Esophagus squamous epithelium (tissue), 5 donors: ENCODE measurements at regions not wholly inside any gene's neighbourhood (a gene's known extent, or its start where the extent isn't known, plus 50 kb on each side); places are given as distances from the start of the nearest gene placed in this dataset.

Experiments
- DNase-seq: peaks from one replicate; lab custom pipeline; 2025; lab: John Stamatoyannopoulos, UW
- H3K27ac ChIP-seq, 4 donors: fragments of 200-600 bp; sonication (generic); one replicate each; pipeline ENCODE4 v1.5.1; 2016 to 2019; ENCODE audit warnings: mild to moderate bottlenecking in 1 of 4
- H3K27me3 ChIP-seq, 4 donors: fragments of 200-600 bp; sonication (generic); 1 replicate in 3 of 4; 2 replicates in 1 of 4; pipeline versions ENCODE4 v1.5.1 to v1.6.0; 2017 to 2021; ENCODE audit warnings: antibody characterized with exemption in 1 of 4
- H3K36me3 ChIP-seq, 3 donors: fragments of 200-600 bp; sonication (generic); one replicate each; pipeline ENCODE4 v1.5.1; 2016 to 2019
- H3K4me1 ChIP-seq, 3 donors: fragments of 200-600 bp; sonication (generic); one replicate each; pipeline ENCODE4 v1.5.1; 2017 to 2019
- H3K4me3 ChIP-seq, 4 donors: fragments of 200-600 bp; sonication (generic); 1 replicate in 3 of 4; 2 replicates in 1 of 4; pipeline ENCODE4 v1.5.1; 2016 to 2019; ENCODE audit warnings: mild to moderate bottlenecking in 2 of 4, moderate library complexity in 1 of 4
- H3K9me3 ChIP-seq, 3 donors: fragments of 200-600 bp; sonication (generic); one replicate each; pipeline ENCODE4 v1.5.1; 2016 to 2019
- POLR2A ChIP-seq, 4 donors: fragments of 450-650 bp; IDR thresholded peaks; one replicate each; pipeline ENCODE4 v1.6.1; 2017; ENCODE audit warnings: antibody characterized with exemption in 4 of 4, mild to moderate bottlenecking in 4 of 4, moderate library complexity in 3 of 4
- WGBS, 2 donors: methylation state at CpG; one replicate each; pipeline ENCODE4 v1.1.5; 2018; 5-methylcytosine and 5-hydroxymethylcytosine counted together
- intact Hi-C: fragments of 100-400 bp; cut with DNase I; formaldehyde crosslinking; loops from one replicate; pipeline ENCODE4 v1.15.0; 2022
- TF ChIP-seq, protein P1 (sequence below), 6 experiments: fragments of 450-650 bp in 4 of 6; fragments of 200-600 bp in 2 of 6; sonication (generic) in 2 of 6; IDR thresholded peaks; one replicate each; pipeline ENCODE4 v1.5.1; 2016 to 2019; ENCODE audit warnings: antibody characterized with exemption in 6 of 6, mild to moderate bottlenecking in 4 of 6, moderate library complexity in 4 of 6
- donor health status: DM: yes; HTN: yes; CAD: no.

GRCh38 chr16:66044089-66044488, 322.4 kb upstream of the CDH5 start:
- Histone ChIP-seq H3K27me3 (no peaks in the 10 kb centered on the region), H3K4me1 (no peaks in the 10 kb centered on the region), H3K27ac (no peak overlapping the region), H3K4me3 (no peak overlapping the region), H3K9me3 (no peaks in the 10 kb centered on the region), H3K36me3 (no peaks in the 10 kb centered on the region)
- DNase-seq: no peak
- intact Hi-C loops: no loop called here
- WGBS, 2 donors: 58 to 78% methylated on average over 3 of the region's 3 CpGs
- no peak for TF ChIP-seq POLR2A (IDR thresholded peaks at IDR 0.05)
- TF ChIP-seq, protein P1, sequence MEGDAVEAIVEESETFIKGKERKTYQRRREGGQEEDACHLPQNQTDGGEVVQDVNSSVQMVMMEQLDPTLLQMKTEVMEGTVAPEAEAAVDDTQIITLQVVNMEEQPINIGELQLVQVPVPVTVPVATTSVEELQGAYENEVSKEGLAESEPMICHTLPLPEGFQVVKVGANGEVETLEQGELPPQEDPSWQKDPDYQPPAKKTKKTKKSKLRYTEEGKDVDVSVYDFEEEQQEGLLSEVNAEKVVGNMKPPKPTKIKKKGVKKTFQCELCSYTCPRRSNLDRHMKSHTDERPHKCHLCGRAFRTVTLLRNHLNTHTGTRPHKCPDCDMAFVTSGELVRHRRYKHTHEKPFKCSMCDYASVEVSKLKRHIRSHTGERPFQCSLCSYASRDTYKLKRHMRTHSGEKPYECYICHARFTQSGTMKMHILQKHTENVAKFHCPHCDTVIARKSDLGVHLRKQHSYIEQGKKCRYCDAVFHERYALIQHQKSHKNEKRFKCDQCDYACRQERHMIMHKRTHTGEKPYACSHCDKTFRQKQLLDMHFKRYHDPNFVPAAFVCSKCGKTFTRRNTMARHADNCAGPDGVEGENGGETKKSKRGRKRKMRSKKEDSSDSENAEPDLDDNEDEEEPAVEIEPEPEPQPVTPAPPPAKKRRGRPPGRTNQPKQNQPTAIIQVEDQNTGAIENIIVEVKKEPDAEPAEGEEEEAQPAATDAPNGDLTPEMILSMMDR (IDR thresholded peaks at IDR 0.05): no peak

- H3K9me3 ChIP-seq: no peaks in the 10 kb centered on the region
- intact Hi-C loops: no loop called here
- H3K36me3 ChIP-seq: no peaks in the 10 kb centered on the region
- DNase-seq: no peak
- no peak overlapping the region for H3K27ac ChIP-seq
- no peaks in the 10 kb centered on the region for H3K4me1 ChIP-seq
- H3K4me3 ChIP-seq: no peak overlapping the region
- TF ChIP-seq, protein P1 (IDR thresholded peaks at IDR 0.05): no peak
- no peaks in the 10 kb centered on the region for H3K27me3 ChIP-seq
These were observed 323.2 kb upstream of the CDH5 start for GRCh38 chr16:66043326-66043725.

- no peak for DNase-seq
- TF ChIP-seq, protein P1 (IDR thresholded peaks at IDR 0.05): no peak
- TF ChIP-seq POLR2A (IDR thresholded peaks at IDR 0.05): no peak
- Histone ChIP-seq H3K27me3 (no peaks in the 10 kb centered on the region), H3K4me3 (no peak overlapping the region), H3K36me3 (no peaks in the 10 kb centered on the region), H3K27ac (no peak overlapping the region), H3K4me1 (peaks cover 0 to 7% (median 0%) of the 10 kb centered on the region in 3 donors), H3K9me3 (no peaks in the 10 kb centered on the region)
- intact Hi-C loops: no loop called here
- 91 to 95% methylated on average over 5 to 6 of the region's 6 CpGs for whole genome bisulfite sequencing, 2 donors
These were observed 324.1 kb upstream of the CDH5 start for GRCh38 chr16:66042341-66042740.

- Histone ChIP-seq H3K27ac (no peak overlapping the region), H3K9me3 (no peaks in the 10 kb centered on the region), H3K4me1 (peaks cover 0 to 11% (median 0%) of the 10 kb centered on the region in 3 donors), H3K27me3 (no peaks in the 10 kb centered on the region), H3K36me3 (no peaks in the 10 kb centered on the region), H3K4me3 (no peak overlapping the region)
- TF ChIP-seq, protein P1 (IDR thresholded peaks at IDR 0.05): no peak
- no peak for TF ChIP-seq POLR2A (IDR thresholded peaks at IDR 0.05)
- 29 to 42% methylated on average over 3 of the region's 4 CpGs for WGBS, 2 donors
- intact Hi-C loops: no loop called here
- no peak for DNase-seq
These were observed 324.6 kb upstream of the CDH5 start for GRCh38 chr16:66041907-66042306.

DNA sequence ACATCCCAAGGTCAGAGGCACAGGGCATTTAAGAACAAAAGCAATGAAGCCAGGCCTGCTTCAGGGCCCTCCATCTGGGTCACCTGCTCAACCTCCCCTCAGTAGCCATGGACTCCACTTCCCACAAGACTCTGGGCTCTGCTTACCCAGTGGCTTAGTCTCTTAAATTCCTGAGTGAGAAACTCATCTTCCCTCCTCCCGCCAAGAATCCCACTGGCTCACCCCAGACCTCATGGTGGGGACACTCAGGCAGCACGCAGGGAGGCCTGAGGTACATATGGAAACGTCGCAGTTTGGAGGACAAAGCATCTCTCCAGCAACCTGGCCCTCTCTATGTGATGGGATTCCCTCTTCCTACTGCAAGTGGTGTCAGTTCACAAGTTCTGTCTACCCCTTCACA, 326.7 kb upstream of the CDH5 start:
- 80 to 81% methylated on average over 2 to 4 of the region's 4 CpGs for WGBS, 2 donors
- Histone ChIP-seq H3K4me3 (no peak overlapping the region), H3K27me3 (no peaks in the 10 kb centered on the region), H3K27ac (no peak overlapping the region), H3K4me1 (peaks cover 0 to 22% (median 6%) of the 10 kb centered on the region in 3 donors), H3K36me3 (no peaks in the 10 kb centered on the region), H3K9me3 (no peaks in the 10 kb centered on the region)
- DNase-seq: no peak
- intact Hi-C loops: no loop called here
- TF ChIP-seq, protein P1 (IDR thresholded peaks at IDR 0.05): no peak
- no peak for TF ChIP-seq POLR2A (IDR thresholded peaks at IDR 0.05)
